ENCODE measurements at regions not wholly inside any gene's neighbourhood (a gene's known extent, or its start where the extent isn't known, plus 50 kb on each side); places are given as distances from the start of the nearest gene placed in this dataset.

GRCh38 chr15:96695426-96695825 lies 364.9 kb downstream of the NR2F2 start:
- TF ChIP-seq ELK4 (IDR thresholded peaks at IDR 0.05; ENCODE audit: borderline replicate concordance, low read depth, low read length), result no peak
- TF ChIP-seq ZNF658 (tag by site-specific recombination; IDR thresholded peaks at IDR 0.05), result no peak
- TF ChIP-seq ZNF10 (tag by site-specific recombination; IDR thresholded peaks at IDR 0.05), result no peak
- TF ChIP-seq CTCF (tag by site-specific recombination; IDR thresholded peaks at IDR 0.05), result no peak
- no peak for TF ChIP-seq ZNF121 (tag by site-specific recombination; IDR thresholded peaks at IDR 0.05)
- TF ChIP-seq ZNF792 (tag by site-specific recombination; IDR thresholded peaks at IDR 0.05), result no peak
- TF ChIP-seq ZSCAN30 (tag by site-specific recombination; IDR thresholded peaks at IDR 0.05), result no peak
- no peak for TF ChIP-seq ZBTB1 (tag by site-specific recombination; IDR thresholded peaks at IDR 0.05)
- TF ChIP-seq TCF7L2 (IDR thresholded peaks at IDR 0.05; ENCODE audit: borderline replicate concordance, low read depth, low read length), result no peak
- TF ChIP-seq, protein P1, sequence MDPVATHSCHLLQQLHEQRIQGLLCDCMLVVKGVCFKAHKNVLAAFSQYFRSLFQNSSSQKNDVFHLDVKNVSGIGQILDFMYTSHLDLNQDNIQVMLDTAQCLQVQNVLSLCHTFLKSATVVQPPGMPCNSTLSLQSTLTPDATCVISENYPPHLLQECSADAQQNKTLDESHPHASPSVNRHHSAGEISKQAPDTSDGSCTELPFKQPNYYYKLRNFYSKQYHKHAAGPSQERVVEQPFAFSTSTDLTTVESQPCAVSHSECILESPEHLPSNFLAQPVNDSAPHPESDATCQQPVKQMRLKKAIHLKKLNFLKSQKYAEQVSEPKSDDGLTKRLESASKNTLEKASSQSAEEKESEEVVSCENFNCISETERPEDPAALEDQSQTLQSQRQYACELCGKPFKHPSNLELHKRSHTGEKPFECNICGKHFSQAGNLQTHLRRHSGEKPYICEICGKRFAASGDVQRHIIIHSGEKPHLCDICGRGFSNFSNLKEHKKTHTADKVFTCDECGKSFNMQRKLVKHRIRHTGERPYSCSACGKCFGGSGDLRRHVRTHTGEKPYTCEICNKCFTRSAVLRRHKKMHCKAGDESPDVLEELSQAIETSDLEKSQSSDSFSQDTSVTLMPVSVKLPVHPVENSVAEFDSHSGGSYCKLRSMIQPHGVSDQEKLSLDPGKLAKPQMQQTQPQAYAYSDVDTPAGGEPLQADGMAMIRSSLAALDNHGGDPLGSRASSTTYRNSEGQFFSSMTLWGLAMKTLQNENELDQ (tag by site-specific recombination; IDR thresholded peaks at IDR 0.05; ENCODE audit: low read depth), result no peak
- TF ChIP-seq PRDM1 (tag by site-specific recombination; IDR thresholded peaks at IDR 0.05), result no peak
- no peak for TF ChIP-seq MYNN (tag by site-specific recombination; IDR thresholded peaks at IDR 0.05; ENCODE audit: borderline replicate concordance)
- TF ChIP-seq REPIN1 (tag by site-specific recombination; IDR thresholded peaks at IDR 0.05; ENCODE audit: low read depth), result no peak
- TF ChIP-seq ZNF747 (tag by site-specific recombination; IDR thresholded peaks at IDR 0.05), result no peak

Data from HEK293 (cell line).